ENCODE measurements at regions not wholly inside any gene's neighbourhood (a gene's known extent, or its start where the extent isn't known, plus 50 kb on each side); places are given as distances from the start of the nearest gene placed in this dataset.

DNA sequence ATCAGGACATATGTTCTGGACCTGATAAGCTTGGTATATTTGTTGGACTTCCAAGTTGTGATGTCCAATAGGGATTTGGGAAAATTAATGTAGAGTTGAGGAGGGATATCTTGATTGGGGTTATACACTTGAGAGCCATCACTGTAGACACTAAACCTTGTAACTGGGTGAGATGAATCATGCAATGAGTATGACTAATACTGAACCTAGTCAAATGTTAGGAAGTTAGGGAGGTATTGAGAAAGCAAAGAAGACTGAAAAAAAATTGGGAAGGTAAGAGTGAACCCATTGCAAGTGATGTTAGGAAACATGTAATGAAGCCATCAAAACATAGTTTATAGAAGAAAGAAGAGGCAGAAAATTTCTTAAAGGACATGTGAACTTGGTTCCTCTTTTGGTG is 668.4 kb upstream of the CDH9 start:
- no peak for TF ChIP-seq CTCF (IDR thresholded peaks at IDR 0.05)
- DNase-seq (ENCODE audit: low spot score), result no peak

GRCh38 chr5:27705661-27706060 is 667.3 kb upstream of the CDH9 start:
- DNase-seq (ENCODE audit: low spot score) (no peak), ATAC-seq (ENCODE audit: low FRiP score) (no peak)
- no peak for TF ChIP-seq CTCF (IDR thresholded peaks at IDR 0.05)

More for the DNA sequence above, 668.4 kb upstream of the CDH9 start:
- no peak for ATAC-seq (ENCODE audit: low FRiP score)

- no peak for TF ChIP-seq CTCF (IDR thresholded peaks at IDR 0.05)
- DNase-seq (ENCODE audit: low spot score) (no peak), ATAC-seq (ENCODE audit: low FRiP score) (no peak)
Measured at GRCh38 chr5:27701931-27702903, 663.8 kb upstream of the CDH9 start.

- DNase-seq (ENCODE audit: low spot score), result no peak
- TF ChIP-seq CTCF (IDR thresholded peaks at IDR 0.05), result no peak
- ATAC-seq (ENCODE audit: low FRiP score), result no peak
Measured at GRCh38 chr5:27700526-27700925, 662.1 kb upstream of the CDH9 start.

DNA sequence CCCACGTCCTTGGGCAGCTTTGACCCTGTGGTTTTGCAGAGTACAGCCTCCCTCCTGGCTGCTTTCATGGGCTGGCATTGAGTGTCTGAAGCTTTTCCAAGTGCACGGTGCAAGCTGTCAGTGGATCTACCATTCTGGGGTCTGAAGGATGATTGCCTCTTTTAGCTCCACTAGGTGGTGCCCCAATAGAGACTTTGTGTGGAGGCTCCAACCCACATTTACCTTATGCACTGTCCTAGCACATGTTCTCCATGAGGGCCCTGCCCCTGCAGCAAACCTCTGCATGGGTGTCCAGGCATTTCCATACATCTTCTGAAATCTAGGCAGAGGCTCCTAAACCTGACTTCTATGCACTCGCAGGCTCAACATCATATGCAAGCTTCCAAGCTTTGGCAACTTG is 644.2 kb upstream of the CDH9 start:
- ATAC-seq (ENCODE audit: low FRiP score) (no peak), DNase-seq (ENCODE audit: low spot score) (no peak)
- TF ChIP-seq CTCF (IDR thresholded peaks at IDR 0.05), result no peak

GRCh38 chr5:27652505-27652904 is 614.1 kb upstream of the CDH9 start:
- no peak for TF ChIP-seq CTCF (IDR thresholded peaks at IDR 0.05)
- DNase-seq (ENCODE audit: low spot score) (no peak), ATAC-seq (ENCODE audit: low FRiP score) (no peak)
